ENCODE measurements at regions not wholly inside any gene's neighbourhood (a gene's known extent, or its start where the extent isn't known, plus 50 kb on each side); places are given as distances from the start of the nearest gene placed in this dataset.

- no peak overlapping the region for H3K27ac ChIP-seq (ENCODE audit: low read depth, low read length)
- H3K4me3 ChIP-seq (ENCODE audit: low read depth, low read length): no peak overlapping the region
- no peak for DNase-seq (ENCODE audit: low read depth in 4 of 6, low spot score in 6 of 6)
- no peaks in the 10 kb centered on the region for H3K36me3 ChIP-seq (ENCODE audit: control insufficient read depth, insufficient read depth, low read length)
- no CpG with 5 or more reads among the region's 1 CpG for WGBS (ENCODE audit: insufficient coverage)
- no peaks in the 10 kb centered on the region for H3K27me3 ChIP-seq (ENCODE audit: control insufficient read depth, insufficient read depth, low read length)
- peaks cover 3% of the 10 kb centered on the region for H3K9me3 ChIP-seq (ENCODE audit: control insufficient read depth, insufficient read depth, low read length)
- no peaks in the 10 kb centered on the region for H3K4me1 ChIP-seq (ENCODE audit: control insufficient read depth, insufficient read depth, low read length)
These were observed 90.3 kb upstream of the TRIM24 start for GRCh38 chr7:138369797-138370196.

GRCh38 chr7:138370956-138371355, 89.1 kb upstream of the TRIM24 start:
- H3K4me3 ChIP-seq (ENCODE audit: low read depth, low read length): no peak overlapping the region
- DNase-seq (ENCODE audit: low read depth in 4 of 6, low spot score in 6 of 6): no peak
- H3K4me1 ChIP-seq (ENCODE audit: control insufficient read depth, insufficient read depth, low read length): no peaks in the 10 kb centered on the region
- 100% methylated on average over 1 of the region's 2 CpGs for WGBS (ENCODE audit: insufficient coverage)
- H3K27me3 ChIP-seq (ENCODE audit: control insufficient read depth, insufficient read depth, low read length): no peaks in the 10 kb centered on the region
- peaks cover 3% of the 10 kb centered on the region for H3K9me3 ChIP-seq (ENCODE audit: control insufficient read depth, insufficient read depth, low read length)
- no peaks in the 10 kb centered on the region for H3K36me3 ChIP-seq (ENCODE audit: control insufficient read depth, insufficient read depth, low read length)
- no peak overlapping the region for H3K27ac ChIP-seq (ENCODE audit: low read depth, low read length)

- Histone ChIP-seq H3K27ac (ENCODE audit: low read depth, low read length) (no peak overlapping the region), H3K4me3 (ENCODE audit: low read depth, low read length) (no peak overlapping the region), H3K9me3 (ENCODE audit: control insufficient read depth, insufficient read depth, low read length) (peaks cover 3% of the 10 kb centered on the region), H3K27me3 (ENCODE audit: control insufficient read depth, insufficient read depth, low read length) (no peaks in the 10 kb centered on the region), H3K36me3 (ENCODE audit: control insufficient read depth, insufficient read depth, low read length) (no peaks in the 10 kb centered on the region), H3K4me1 (ENCODE audit: control insufficient read depth, insufficient read depth, low read length) (no peaks in the 10 kb centered on the region)
- no CpG with 5 or more reads among the region's 3 CpGs for WGBS (ENCODE audit: insufficient coverage)
- DNase-seq (ENCODE audit: low read depth in 4 of 6, low spot score in 6 of 6): no peak
These were observed 85.9 kb upstream of the TRIM24 start for GRCh38 chr7:138374119-138374693.

GRCh38 chr7:138377306-138377705, 82.8 kb upstream of the TRIM24 start:
- Histone ChIP-seq H3K27me3 (ENCODE audit: control insufficient read depth, insufficient read depth, low read length) (no peaks in the 10 kb centered on the region), H3K36me3 (ENCODE audit: control insufficient read depth, insufficient read depth, low read length) (no peaks in the 10 kb centered on the region), H3K4me1 (ENCODE audit: control insufficient read depth, insufficient read depth, low read length) (no peaks in the 10 kb centered on the region), H3K9me3 (ENCODE audit: control insufficient read depth, insufficient read depth, low read length) (no peaks in the 10 kb centered on the region), H3K27ac (ENCODE audit: low read depth, low read length) (no peak overlapping the region), H3K4me3 (ENCODE audit: low read depth, low read length) (no peak overlapping the region)
- no peak for DNase-seq (ENCODE audit: low read depth in 4 of 6, low spot score in 6 of 6)
- no CpG with 5 or more reads among the region's 2 CpGs for WGBS (ENCODE audit: insufficient coverage)

GRCh38 chr7:138378741-138379559, 81.1 kb upstream of the TRIM24 start:
- H3K27ac ChIP-seq (ENCODE audit: low read depth, low read length): no peak overlapping the region
- H3K36me3 ChIP-seq (ENCODE audit: control insufficient read depth, insufficient read depth, low read length): no peaks in the 10 kb centered on the region
- DNase-seq (ENCODE audit: low read depth in 4 of 6, low spot score in 6 of 6): peak in 1 of 6 donors; percentile 15
- no peaks in the 10 kb centered on the region for H3K4me1 ChIP-seq (ENCODE audit: control insufficient read depth, insufficient read depth, low read length)
- no peaks in the 10 kb centered on the region for H3K27me3 ChIP-seq (ENCODE audit: control insufficient read depth, insufficient read depth, low read length)
- H3K4me3 ChIP-seq (ENCODE audit: low read depth, low read length): no peak overlapping the region
- WGBS (ENCODE audit: insufficient coverage): 86% methylated on average over 2 of the region's 19 CpGs
- no peaks in the 10 kb centered on the region for H3K9me3 ChIP-seq (ENCODE audit: control insufficient read depth, insufficient read depth, low read length)

- no peak overlapping the region for H3K4me3 ChIP-seq (ENCODE audit: low read depth, low read length)
- peak in 2 of 6 donors; percentile 46 to 90 for DNase-seq (ENCODE audit: low read depth in 4 of 6, low spot score in 6 of 6)
- H3K4me1 ChIP-seq (ENCODE audit: control insufficient read depth, insufficient read depth, low read length): no peaks in the 10 kb centered on the region
- no peak overlapping the region for H3K27ac ChIP-seq (ENCODE audit: low read depth, low read length)
- no CpG with 5 or more reads among the region's 2 CpGs for WGBS (ENCODE audit: insufficient coverage)
- no peaks in the 10 kb centered on the region for H3K36me3 ChIP-seq (ENCODE audit: control insufficient read depth, insufficient read depth, low read length)
- no peaks in the 10 kb centered on the region for H3K9me3 ChIP-seq (ENCODE audit: control insufficient read depth, insufficient read depth, low read length)
- no peaks in the 10 kb centered on the region for H3K27me3 ChIP-seq (ENCODE audit: control insufficient read depth, insufficient read depth, low read length)
These were observed 77.0 kb upstream of the TRIM24 start for GRCh38 chr7:138382862-138383565.

GRCh38 chr7:138386821-138387220, 73.2 kb upstream of the TRIM24 start:
- no peak for DNase-seq (ENCODE audit: low read depth in 4 of 6, low spot score in 6 of 6)
- Histone ChIP-seq H3K36me3 (ENCODE audit: control insufficient read depth, insufficient read depth, low read length) (no peaks in the 10 kb centered on the region), H3K9me3 (ENCODE audit: control insufficient read depth, insufficient read depth, low read length) (no peaks in the 10 kb centered on the region), H3K4me1 (ENCODE audit: control insufficient read depth, insufficient read depth, low read length) (no peaks in the 10 kb centered on the region), H3K4me3 (ENCODE audit: low read depth, low read length) (no peak overlapping the region), H3K27ac (ENCODE audit: low read depth, low read length) (no peak overlapping the region), H3K27me3 (ENCODE audit: control insufficient read depth, insufficient read depth, low read length) (no peaks in the 10 kb centered on the region)
- WGBS (ENCODE audit: insufficient coverage): no CpG with 5 or more reads among the region's 4 CpGs

- Histone ChIP-seq H3K4me3 (ENCODE audit: low read depth, low read length) (no peak overlapping the region), H3K27ac (ENCODE audit: low read depth, low read length) (no peak overlapping the region), H3K4me1 (ENCODE audit: control insufficient read depth, insufficient read depth, low read length) (no peaks in the 10 kb centered on the region), H3K36me3 (ENCODE audit: control insufficient read depth, insufficient read depth, low read length) (no peaks in the 10 kb centered on the region), H3K27me3 (ENCODE audit: control insufficient read depth, insufficient read depth, low read length) (no peaks in the 10 kb centered on the region), H3K9me3 (ENCODE audit: control insufficient read depth, insufficient read depth, low read length) (no peaks in the 10 kb centered on the region)
- 100% methylated on average over 5 of the region's 6 CpGs for WGBS (ENCODE audit: insufficient coverage)
- DNase-seq (ENCODE audit: low read depth in 4 of 6, low spot score in 6 of 6): no peak
These were observed 72.1 kb upstream of the TRIM24 start for GRCh38 chr7:138387755-138388475.

- no peaks in the 10 kb centered on the region for H3K4me1 ChIP-seq (ENCODE audit: control insufficient read depth, insufficient read depth, low read length)
- H3K27me3 ChIP-seq (ENCODE audit: control insufficient read depth, insufficient read depth, low read length): no peaks in the 10 kb centered on the region
- no peak overlapping the region for H3K27ac ChIP-seq (ENCODE audit: low read depth, low read length)
- no CpG with 5 or more reads among the region's 1 CpG for WGBS (ENCODE audit: insufficient coverage)
- H3K9me3 ChIP-seq (ENCODE audit: control insufficient read depth, insufficient read depth, low read length): no peaks in the 10 kb centered on the region
- no peak for DNase-seq (ENCODE audit: low read depth in 4 of 6, low spot score in 6 of 6)
- H3K36me3 ChIP-seq (ENCODE audit: control insufficient read depth, insufficient read depth, low read length): no peaks in the 10 kb centered on the region
- no peak overlapping the region for H3K4me3 ChIP-seq (ENCODE audit: low read depth, low read length)
These were observed 71.2 kb upstream of the TRIM24 start for GRCh38 chr7:138388673-138389491.
